Loucy (cell line): ENCODE measurements at regions not wholly inside any gene's neighbourhood (a gene's known extent, or its start where the extent isn't known, plus 50 kb on each side); places are given as distances from the start of the nearest gene placed in this dataset.

Experiments used
- CTCF ChIP-seq: fragments of 200-600 bp; sonication (generic); conservative IDR thresholded peaks from 2 replicates; pipeline ENCODE4 v1.5.1; 2014; ENCODE audit warnings: mild to moderate bottlenecking, antibody characterized with exemption, low read length
- EZH2phosphoT487 ChIP-seq: fragments of 200-600 bp; IDR thresholded peaks from 2 replicates; pipeline ENCODE4 v1.6.1; 2018; ENCODE audit warnings: antibody characterized with exemption, mild to moderate bottlenecking, moderate library complexity, borderline replicate concordance

- no peak for TF ChIP-seq CTCF
- no peak for TF ChIP-seq EZH2phosphoT487
Observed at GRCh38 chr17:73794336-73794735, 150.1 kb upstream of the SDK2 start.
